ENCODE measurements at regions not wholly inside any gene's neighbourhood (a gene's known extent, or its start where the extent isn't known, plus 50 kb on each side); places are given as distances from the start of the nearest gene placed in this dataset.

DNA sequence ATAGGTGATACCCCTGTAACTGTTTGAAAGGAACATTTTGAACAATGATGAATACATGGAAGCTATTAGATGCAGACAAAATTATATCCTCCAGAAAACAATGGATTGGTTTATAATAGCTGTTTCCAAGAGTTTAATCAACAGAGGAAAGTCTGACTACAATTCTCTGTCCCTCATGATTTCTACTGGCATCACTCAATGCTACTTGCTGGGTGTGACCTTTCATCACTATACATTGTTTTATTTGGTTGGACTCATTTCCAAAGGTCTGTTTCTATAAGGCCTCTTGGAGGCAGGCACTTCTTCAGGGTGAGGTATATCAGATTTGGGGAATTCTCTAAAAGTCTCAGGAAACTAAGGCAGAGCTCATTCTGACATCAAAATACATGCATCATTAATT, 636.1 kb upstream of the SLC8A1 start:
- intact Hi-C loops (cut with DNase I; ENCODE audit: low total_unique reads): no loop called here
- DNase-seq (ENCODE audit: low spot score in 2 of 2): no peak
- H3K4me3 ChIP-seq (ENCODE audit: low read depth, poor library complexity, severe bottlenecking): no peak overlapping the region
- TF ChIP-seq POLR2A (IDR thresholded peaks at IDR 0.05): no peak
- TF ChIP-seq CTCF (IDR thresholded peaks at IDR 0.05): no peak

- intact Hi-C loops (cut with DNase I; ENCODE audit: low total_unique reads): no loop called here
- no peak for TF ChIP-seq CTCF (IDR thresholded peaks at IDR 0.05)
- no peak for TF ChIP-seq POLR2A (IDR thresholded peaks at IDR 0.05)
- 92 to 93% methylated on average over 1 of the region's 1 CpG for WGBS, 2 donors
- no peak for DNase-seq (ENCODE audit: low spot score in 2 of 2)
- H3K4me3 ChIP-seq (ENCODE audit: low read depth, poor library complexity, severe bottlenecking): no peak overlapping the region
Measured at GRCh38 chr2:41101281-41101680, 649.4 kb upstream of the SLC8A1 start.

DNA sequence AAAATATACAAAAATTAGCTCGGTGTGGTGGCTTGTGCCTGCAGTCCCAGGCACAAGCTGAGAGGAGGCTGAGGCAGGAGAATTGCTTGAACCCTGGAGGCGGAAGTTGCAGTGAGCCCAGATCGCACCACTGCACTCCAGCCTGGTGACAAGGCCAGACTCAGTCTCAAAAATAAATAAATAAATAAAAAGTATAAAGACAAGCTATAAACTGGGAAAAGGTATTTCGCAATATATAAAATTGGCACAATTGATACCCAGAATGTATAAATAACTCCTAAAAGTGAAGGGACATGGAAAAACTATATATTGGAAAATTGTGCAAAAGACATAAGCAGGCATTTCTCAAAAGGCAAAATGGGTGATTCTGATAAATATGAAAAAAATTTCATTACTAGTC, 657.9 kb upstream of the SLC8A1 start:
- no peak for TF ChIP-seq CTCF (IDR thresholded peaks at IDR 0.05)
- TF ChIP-seq POLR2A (IDR thresholded peaks at IDR 0.05): no peak
- intact Hi-C loops (cut with DNase I; ENCODE audit: low total_unique reads): no loop called here
- 93 to 96% methylated on average over 4 of the region's 4 CpGs for WGBS, 2 donors
- no peak for DNase-seq (ENCODE audit: low spot score in 2 of 2)
- H3K4me3 ChIP-seq (ENCODE audit: low read depth, poor library complexity, severe bottlenecking): no peak overlapping the region

GRCh38 chr2:41111836-41112627, 660.1 kb upstream of the SLC8A1 start:
- WGBS, 2 donors: 78 to 85% methylated on average over 5 of the region's 5 CpGs
- intact Hi-C loops (cut with DNase I; ENCODE audit: low total_unique reads): no loop called here
- no peak for DNase-seq (ENCODE audit: low spot score in 2 of 2)
- TF ChIP-seq POLR2A (IDR thresholded peaks at IDR 0.05): no peak
- no peak for TF ChIP-seq CTCF (IDR thresholded peaks at IDR 0.05)
- no peak overlapping the region for H3K4me3 ChIP-seq (ENCODE audit: low read depth, poor library complexity, severe bottlenecking)

DNA sequence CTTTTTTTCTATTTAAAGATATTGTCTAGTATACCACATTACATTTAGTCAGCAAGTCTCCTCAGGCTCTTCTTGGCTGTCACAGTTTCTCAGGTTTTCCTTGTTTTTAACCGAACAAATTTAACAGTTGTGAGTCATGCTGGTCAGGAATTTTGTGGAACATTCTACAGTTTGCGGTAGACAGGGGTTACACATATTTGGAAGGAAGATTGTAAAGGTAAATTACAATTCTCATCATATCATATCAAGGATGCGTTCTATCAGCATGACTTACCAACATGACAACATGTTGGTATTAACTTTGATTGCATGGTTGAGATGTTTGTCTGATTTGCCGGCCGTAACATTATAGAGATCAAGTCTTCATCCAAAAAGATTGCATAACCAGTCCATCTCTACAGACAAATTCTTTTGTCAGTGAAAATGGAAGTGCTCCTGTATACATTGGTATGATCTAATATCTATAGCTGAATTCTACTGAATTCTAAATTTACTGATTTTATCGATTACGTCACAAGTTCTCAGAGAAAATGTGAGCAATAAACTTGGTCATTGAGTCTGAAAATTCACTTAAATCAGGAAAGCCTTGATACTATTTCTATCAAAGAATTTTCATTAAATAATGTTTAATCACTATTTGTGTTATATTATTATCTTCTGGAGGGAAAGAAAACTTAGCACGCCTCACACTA, 664.4 kb upstream of the SLC8A1 start:
- no peak overlapping the region for H3K4me3 ChIP-seq (ENCODE audit: low read depth, poor library complexity, severe bottlenecking)
- TF ChIP-seq POLR2A (IDR thresholded peaks at IDR 0.05): no peak
- no peak for TF ChIP-seq CTCF (IDR thresholded peaks at IDR 0.05)
- no peak for DNase-seq (ENCODE audit: low spot score in 2 of 2)
- 93 to 94% methylated on average over 8 of the region's 8 CpGs for WGBS, 2 donors
- intact Hi-C loops (cut with DNase I; ENCODE audit: low total_unique reads): no loop called here
